ENCODE measurements at regions not wholly inside any gene's neighbourhood (a gene's known extent, or its start where the extent isn't known, plus 50 kb on each side); places are given as distances from the start of the nearest gene placed in this dataset.
"Not testable (repeated sequence)": the region's sequence is repeated elsewhere in the genome, so short reads cannot be mapped to it uniquely, and the experiment has no call there.

DNA sequence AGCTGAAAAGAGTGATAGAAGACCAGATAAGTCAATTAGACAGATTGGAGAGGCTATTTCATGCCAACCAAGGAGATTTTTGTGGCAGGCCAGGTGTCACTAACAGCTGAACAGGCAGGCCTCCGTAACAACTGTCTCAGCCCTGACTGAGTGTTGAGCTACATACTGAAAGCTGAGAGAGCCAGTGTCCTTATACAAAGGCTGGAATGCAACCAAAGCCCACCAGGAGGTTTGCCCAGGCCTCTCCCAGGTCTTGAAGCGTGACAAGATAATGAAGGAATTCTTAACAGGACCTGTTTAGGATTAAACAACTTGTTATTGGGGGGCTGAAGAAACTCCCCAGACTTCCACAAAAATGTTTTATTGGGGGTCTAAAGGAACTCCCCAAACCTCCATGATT, 290.2 kb upstream of the FRG1 start:
- H3K4me3 ChIP-seq (ENCODE audit: low read depth, low read length): not testable (repeated sequence)

DNA sequence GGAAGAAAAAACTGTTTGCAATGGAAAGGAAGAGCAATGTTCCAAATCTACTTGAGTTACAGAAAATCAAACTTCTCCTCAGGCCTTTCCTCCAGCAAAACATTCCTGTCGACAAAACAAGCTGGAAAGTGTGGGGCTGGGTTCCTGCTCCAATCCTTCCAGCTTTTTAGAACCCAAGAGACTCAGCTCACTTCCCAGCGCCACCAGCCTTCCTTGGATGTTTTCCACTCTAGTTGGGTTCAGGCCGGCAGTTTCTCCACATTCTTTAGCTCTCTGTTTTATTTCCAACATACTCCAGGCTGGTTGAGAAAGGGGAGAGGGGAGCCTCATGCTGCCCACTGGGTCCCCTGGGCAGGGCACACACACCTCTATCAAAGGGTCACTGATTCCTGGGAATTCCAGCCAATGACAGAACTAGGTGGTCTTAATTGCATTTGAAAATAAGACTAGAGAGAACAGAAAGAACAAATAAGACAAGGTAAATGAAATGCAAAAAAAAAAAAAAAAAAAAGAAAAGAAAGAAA, 287.5 kb upstream of the FRG1 start:
- not testable (repeated sequence) for H3K4me3 ChIP-seq (ENCODE audit: low read depth, low read length)

DNA sequence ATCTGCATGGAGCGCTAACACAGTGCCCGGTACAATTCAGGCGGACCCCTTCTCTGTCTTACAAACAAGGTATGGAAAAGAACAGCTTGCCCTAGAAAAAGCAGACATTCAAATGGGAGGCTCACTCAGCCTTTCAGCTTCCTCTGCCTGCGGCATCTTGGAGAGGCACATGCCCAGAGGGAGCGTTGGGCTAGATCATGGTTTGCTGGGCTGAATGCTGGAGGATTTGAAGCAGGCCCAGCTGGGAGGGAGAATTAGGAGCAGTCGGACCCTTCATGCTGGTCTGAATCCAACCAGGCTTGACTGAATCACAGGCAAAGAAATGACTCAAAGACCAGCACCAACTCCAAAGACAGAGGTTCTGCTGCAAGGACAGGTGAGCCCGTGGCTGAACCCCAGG, 286.7 kb upstream of the FRG1 start:
- not testable (repeated sequence) for H3K4me3 ChIP-seq (ENCODE audit: low read depth, low read length)

DNA sequence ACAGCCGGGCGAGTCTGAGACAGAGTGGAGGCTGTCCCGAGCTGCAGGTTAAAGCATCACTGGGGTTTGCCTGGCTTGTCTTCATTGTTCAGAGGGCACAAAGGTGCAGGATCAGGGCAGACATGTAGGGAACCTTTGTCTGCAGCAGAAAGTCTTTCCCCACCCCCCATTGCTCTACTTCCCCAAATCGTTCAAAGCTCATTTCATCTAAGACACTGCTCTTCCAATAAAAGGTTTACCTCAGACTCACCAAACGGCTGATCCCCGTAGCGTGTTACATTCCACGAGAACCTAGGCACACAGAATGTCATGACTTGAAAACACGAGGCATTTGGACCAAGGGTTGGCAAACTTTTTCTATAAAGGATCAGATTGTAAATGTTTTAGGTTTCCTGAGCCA, 286.3 kb upstream of the FRG1 start:
- H3K4me3 ChIP-seq (ENCODE audit: low read depth, low read length): not testable (repeated sequence)

DNA sequence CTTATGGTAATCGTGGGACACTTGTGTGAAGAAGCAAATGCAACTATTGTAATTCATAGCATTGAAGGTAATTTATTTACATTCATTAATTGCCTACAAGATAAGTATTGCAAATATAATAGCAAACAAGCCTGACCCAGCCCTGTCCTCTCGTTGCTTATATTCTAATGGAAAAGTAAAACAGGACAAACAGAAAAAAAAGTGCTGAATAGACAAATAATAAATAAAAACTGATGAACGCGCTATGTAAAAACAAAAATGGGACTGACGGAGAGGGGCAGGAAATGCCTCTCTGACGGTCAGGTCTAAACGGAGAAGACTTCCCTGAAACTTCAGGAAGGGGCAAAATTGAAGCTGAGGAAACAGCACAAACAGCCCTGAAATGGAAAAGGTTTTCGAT, 284.9 kb upstream of the FRG1 start:
- H3K4me3 ChIP-seq (ENCODE audit: low read depth, low read length): not testable (repeated sequence)

DNA sequence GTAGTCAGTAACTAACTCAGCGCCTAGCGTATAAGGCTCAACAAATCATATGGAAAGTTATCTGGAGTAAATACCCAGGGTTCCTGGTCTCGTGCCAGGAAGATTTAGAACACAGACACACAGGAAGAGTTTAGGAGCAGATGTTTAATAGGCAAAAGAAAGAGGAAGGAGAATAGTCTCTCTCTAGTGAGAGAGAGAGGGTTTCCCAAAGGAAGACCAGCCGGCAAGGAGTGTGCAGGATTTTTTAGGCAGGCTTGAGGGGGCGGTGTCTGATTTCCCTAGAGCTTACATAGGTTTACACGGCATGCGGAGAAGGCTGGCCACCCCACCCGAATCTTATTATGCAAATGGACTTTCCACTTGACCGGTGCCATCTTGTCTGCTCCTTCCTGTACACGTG, 284.0 kb upstream of the FRG1 start:
- TF ChIP-seq, protein P1, sequence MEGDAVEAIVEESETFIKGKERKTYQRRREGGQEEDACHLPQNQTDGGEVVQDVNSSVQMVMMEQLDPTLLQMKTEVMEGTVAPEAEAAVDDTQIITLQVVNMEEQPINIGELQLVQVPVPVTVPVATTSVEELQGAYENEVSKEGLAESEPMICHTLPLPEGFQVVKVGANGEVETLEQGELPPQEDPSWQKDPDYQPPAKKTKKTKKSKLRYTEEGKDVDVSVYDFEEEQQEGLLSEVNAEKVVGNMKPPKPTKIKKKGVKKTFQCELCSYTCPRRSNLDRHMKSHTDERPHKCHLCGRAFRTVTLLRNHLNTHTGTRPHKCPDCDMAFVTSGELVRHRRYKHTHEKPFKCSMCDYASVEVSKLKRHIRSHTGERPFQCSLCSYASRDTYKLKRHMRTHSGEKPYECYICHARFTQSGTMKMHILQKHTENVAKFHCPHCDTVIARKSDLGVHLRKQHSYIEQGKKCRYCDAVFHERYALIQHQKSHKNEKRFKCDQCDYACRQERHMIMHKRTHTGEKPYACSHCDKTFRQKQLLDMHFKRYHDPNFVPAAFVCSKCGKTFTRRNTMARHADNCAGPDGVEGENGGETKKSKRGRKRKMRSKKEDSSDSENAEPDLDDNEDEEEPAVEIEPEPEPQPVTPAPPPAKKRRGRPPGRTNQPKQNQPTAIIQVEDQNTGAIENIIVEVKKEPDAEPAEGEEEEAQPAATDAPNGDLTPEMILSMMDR (IDR thresholded peaks at IDR 0.05; ENCODE audit: low read depth, low read length): no peak
- no peak overlapping the region for H3K4me3 ChIP-seq (ENCODE audit: low read depth, low read length)

DNA sequence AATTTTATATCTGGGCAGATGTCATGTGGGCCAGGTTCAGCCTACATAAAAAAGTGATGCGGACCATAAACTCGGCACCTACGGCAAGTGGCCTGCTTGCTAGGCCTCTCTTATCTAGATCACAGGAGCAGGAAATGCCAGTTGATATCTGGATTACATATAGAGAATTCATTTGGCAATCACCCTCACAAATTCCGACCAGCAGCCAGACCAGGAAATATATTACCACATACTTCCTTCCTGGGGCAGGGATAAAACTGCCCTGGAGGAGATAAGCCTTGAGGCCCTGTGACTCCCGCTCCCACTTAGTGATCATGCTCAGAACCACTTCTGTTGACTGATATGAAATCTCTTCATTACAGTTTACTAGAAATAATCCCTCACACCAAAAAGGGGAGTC, 282.4 kb upstream of the FRG1 start:
- not testable (repeated sequence) for H3K4me3 ChIP-seq (ENCODE audit: low read depth, low read length)

DNA sequence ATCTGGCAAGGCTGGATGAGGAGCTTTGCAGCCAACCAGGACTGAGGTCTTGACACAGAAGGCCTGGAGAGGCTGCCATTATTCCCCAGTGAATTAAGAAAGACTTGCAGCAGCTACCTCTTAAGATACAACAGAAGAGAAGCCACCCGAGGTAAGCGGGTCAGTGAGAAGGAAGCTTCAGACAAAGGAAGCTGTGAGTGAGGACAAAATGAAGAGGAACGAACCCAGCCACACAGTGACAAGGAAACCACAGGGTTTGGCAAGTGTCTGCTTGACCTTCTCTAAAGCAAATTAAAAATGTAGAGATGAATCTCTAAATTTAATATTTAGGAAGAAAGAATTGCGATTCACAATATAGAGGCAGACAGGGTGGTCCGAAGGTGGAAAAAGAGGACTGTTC, 281.8 kb upstream of the FRG1 start:
- H3K4me3 ChIP-seq (ENCODE audit: low read depth, low read length): not testable (repeated sequence)

DNA sequence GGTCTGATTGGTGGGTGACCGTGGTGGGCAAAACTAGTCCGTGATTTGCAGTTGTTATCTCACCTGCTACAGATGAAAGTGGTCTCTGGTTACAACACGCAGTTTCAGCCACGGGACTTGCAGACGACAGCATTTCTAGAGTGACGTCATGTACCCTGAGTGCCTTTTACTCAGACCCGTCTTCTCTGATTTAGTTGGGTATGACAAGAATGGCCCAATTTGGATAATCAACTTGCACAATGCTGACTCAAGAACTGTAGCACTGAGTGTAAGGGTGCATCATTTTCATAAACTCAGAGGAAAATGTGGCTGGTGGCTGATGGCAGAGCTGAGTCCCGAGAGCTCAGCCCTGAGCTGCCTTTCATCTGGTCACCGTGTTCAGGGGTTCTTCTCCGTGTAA, 281.4 kb upstream of the FRG1 start:
- TF ChIP-seq, protein P1 (IDR thresholded peaks at IDR 0.05; ENCODE audit: low read depth, low read length): no peak
- no peak overlapping the region for H3K4me3 ChIP-seq (ENCODE audit: low read depth, low read length)

DNA sequence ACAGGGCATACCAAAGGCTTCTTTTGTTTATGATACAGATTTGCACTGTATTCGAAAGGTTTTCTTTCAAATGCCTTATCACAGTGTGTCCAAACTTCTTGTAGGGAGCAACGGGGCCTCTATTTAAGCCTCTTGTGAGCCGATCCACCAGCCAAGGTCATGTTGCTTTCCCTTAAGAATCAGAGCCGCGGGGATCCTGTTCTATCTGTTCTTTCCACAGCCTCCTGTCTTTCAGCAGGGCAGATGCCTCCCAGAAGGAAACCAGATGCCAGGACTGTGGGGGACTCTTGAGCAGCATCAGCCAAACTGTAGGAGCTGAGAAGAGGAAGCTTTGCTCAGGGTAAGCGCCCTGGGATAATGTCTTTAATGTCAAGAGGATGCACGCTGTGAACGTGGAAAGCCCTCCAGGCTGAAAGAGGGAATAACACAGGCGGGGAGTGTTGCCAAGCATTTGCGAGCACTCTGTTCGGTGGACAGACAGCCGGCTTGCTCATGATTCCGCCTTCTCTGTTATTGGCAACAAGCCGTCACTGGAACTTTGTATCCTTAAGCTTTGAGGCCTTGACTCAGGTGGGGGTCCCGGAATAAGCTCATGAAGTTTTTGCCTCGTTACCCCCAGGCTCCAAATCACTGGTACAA, 279.8 kb upstream of the FRG1 start:
- TF ChIP-seq, protein P1 (IDR thresholded peaks at IDR 0.05; ENCODE audit: low read depth, low read length): no peak
- no peak overlapping the region for H3K4me3 ChIP-seq (ENCODE audit: low read depth, low read length)

DNA sequence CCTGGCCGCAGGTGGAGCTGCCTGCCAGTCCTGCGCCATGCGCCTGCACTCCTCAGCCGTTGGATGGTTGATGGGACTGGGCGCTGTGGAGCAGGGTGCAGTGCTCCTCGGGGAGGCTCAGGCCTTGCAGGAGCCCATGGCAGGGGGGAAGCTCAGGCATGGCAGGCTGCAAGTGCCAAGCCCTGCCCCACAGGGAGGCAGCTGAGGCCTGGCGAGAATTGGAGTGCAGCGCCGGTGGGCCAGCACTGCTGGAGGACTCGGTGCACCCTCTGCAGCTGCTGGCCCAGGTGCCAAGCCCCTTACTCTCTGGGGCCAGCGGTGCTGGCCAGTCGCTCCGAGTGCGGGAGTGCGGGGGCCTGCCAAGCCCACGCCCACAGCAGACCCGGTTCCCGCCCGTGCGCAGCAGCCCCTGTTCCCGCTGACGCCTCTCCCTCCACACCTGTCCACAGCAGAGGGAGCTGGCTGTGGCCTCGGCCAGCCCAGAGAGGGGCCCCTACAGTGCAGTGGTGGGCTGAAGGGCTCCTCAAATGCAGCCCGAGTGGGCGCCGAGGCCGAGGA, 275.9 kb upstream of the FRG1 start:
- no peak overlapping the region for H3K4me3 ChIP-seq (ENCODE audit: low read depth, low read length)
- TF ChIP-seq, protein P1 (IDR thresholded peaks at IDR 0.05; ENCODE audit: low read depth, low read length): no peak

DNA sequence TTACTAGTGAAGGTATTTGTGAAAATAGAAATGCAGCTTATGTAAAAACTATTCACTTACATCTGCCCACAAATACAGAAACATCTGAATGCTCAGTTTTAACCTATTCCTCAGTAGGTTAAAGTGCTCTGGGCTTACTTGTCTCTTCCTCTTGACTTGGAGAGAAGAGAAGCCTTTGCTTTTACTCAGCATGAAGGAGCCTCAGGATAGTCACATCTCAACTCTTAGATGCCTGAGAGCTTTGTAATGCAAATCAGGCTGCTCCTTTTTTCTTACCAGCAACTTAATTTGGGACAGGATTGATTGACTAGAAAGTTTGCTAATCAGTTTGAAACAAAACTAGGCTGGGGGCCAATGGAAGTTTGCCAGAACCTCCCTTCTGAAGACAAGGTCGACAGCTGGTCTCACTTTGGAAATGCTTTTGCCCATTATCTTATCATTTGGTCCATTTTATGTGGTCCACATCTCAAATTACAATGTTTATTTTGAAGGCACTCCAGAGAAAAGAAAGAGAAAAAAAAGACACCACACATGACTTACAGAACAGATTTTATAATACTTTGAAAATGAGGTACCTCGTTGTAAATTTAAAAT, 274.9 kb upstream of the FRG1 start:
- H3K4me3 ChIP-seq (ENCODE audit: low read depth, low read length): not testable (repeated sequence)

DNA sequence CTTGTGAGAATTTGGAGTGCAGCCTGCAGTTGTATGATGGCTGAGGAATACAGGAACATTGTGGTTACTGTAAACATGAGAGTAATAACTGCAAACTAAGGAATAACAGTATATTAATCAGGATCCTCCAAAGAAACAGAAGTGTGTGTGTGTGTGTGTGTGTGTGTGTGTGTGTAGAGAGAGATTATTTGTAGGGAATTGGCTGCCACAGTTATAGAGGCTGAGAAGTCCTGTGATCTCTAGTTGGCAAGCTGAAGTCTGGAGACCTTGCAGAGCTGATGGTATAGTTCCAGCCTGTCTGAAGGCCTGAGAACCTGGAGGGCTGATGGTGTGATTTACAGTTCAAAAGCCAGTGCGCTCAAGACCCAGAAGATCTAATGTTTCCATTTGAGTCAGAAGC, 273.3 kb upstream of the FRG1 start:
- not testable (repeated sequence) for H3K4me3 ChIP-seq (ENCODE audit: low read depth, low read length)

DNA sequence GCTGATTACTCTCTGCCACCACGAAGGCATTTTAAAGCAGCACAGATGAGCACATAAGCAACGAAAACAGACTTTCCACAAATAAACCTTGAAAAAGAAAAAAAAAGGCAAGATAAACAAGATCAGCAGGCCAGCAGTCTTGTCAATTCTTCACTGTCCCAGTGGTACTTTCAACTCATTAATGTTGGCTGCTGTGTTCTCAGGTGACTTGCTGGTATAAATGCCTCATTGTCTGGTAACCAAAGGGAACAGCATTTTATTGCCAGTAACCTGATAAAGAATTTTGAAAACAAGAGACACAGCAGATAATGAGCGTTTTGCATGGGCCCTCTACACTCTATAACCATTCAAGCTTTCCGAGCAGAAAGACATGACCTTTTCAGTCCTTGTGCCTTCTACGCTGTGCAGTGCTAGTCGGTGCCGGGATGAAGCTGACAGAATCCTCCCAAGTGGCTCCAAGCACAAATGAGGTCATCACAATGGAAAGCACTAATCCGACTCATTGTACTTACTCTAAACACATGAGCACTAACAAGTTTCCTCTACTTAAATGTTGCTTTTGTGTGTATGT, 242.9 kb upstream of the FRG1 start:
- H3K4me3 ChIP-seq (ENCODE audit: low read depth, low read length): not testable (repeated sequence)

DNA sequence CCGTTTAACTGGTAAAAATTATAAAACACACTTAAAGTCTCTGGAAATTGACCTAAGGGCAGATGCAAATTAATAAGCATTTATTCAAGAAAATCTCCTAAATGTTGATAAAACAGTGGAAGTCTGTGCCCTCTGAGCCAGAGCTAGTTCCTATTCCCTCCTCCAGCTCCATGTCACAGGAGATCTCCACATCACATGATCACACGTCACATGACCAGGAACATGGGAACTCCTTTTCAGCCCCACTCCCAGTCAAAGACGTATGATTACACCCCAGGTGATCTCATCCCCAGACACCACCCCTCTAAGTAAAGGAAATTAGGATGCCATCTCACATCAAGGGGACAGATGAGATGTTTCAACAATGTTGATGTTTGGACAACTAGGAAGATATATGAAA, 237.7 kb upstream of the FRG1 start:
- not testable (repeated sequence) for H3K4me3 ChIP-seq (ENCODE audit: low read depth, low read length)

DNA sequence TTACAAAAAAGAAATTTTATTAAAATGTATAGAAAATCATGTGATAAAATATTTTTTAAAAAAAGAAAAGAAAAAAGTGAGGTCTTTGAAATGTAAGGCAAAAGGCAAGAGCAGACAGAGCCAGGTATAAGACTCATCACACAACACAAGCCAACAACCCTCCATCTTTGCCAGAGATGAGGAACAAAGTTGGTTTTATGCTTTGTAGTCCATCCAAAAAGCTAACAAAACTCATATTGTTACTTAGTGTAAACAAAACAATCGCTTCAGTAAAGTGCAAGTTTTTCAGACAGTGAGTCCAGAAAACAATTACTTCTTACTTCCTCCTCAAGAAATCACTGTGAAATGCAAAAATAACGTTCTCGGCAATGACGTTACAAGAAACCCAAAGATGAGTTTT, 233.9 kb upstream of the FRG1 start:
- H3K4me3 ChIP-seq (ENCODE audit: low read depth, low read length): not testable (repeated sequence)

Measured in WI38 (cell line).